Retinal pigment epithelial cell (primary cell): ENCODE measurements at regions not wholly inside any gene's neighbourhood (a gene's known extent, or its start where the extent isn't known, plus 50 kb on each side); places are given as distances from the start of the nearest gene placed in this dataset.

Experiments used
- DNase-seq: peaks from one replicate; pipeline ENCODE4 v3.0.0-alpha.2; 2010; ENCODE audit warnings: low read depth
- H3K4me3 ChIP-seq: 2 replicates; pipeline ENCODE4 v1.5.1; 2011; ENCODE audit warnings: mild to moderate bottlenecking, low read length, control low read depth, moderate library complexity
- CTCF ChIP-seq: conservative IDR thresholded peaks from 2 replicates; pipeline ENCODE4 v1.5.1; 2011; ENCODE audit warnings: low read depth, low read length, control low read depth, inconsistent platforms

GRCh38 chr4:15352524-15352923 lies 75.3 kb upstream of the C1QTNF7 start:
- no peak overlapping the region for H3K4me3 ChIP-seq
- no peak for DNase-seq
- no peak for TF ChIP-seq CTCF

- no peak for TF ChIP-seq CTCF
- H3K4me3 ChIP-seq: no peak overlapping the region
- DNase-seq: no peak
These were observed 74.6 kb upstream of the C1QTNF7 start for GRCh38 chr4:15353207-15353606.

- DNase-seq: no peak
- no peak overlapping the region for H3K4me3 ChIP-seq
- no peak for TF ChIP-seq CTCF
These were observed 73.2 kb upstream of the C1QTNF7 start for GRCh38 chr4:15354371-15355297.

- TF ChIP-seq CTCF: no peak
- no peak overlapping the region for H3K4me3 ChIP-seq
- no peak for DNase-seq
These were observed 66.3 kb upstream of the C1QTNF7 start for GRCh38 chr4:15361529-15361928.

- no peak for DNase-seq
- no peak for TF ChIP-seq CTCF
These were observed 65.3 kb upstream of the C1QTNF7 start for GRCh38 chr4:15362541-15362940.

GRCh38 chr4:15364183-15364582 lies 63.6 kb upstream of the C1QTNF7 start:
- TF ChIP-seq CTCF: no peak
- no peak for DNase-seq
- no peak overlapping the region for H3K4me3 ChIP-seq

More at GRCh38 chr4:15362541-15362940, 65.3 kb upstream of the C1QTNF7 start:
- H3K4me3 ChIP-seq: no peak overlapping the region

- H3K4me3 ChIP-seq: no peak overlapping the region
- TF ChIP-seq CTCF: no peak
- DNase-seq: no peak
These were observed 62.2 kb upstream of the C1QTNF7 start for GRCh38 chr4:15365641-15366040.
